ENCODE measurements at regions not wholly inside any gene's neighbourhood (a gene's known extent, or its start where the extent isn't known, plus 50 kb on each side); places are given as distances from the start of the nearest gene placed in this dataset.

GRCh38 chrX:110491846-110492620 is 133.4 kb downstream of the RTL9 start:
- TF ChIP-seq CTCF (optimal IDR thresholded peaks at IDR 0.05 in 1 of 3, IDR thresholded peaks at IDR 0.05 in 1 of 3, conservative IDR thresholded peaks at IDR 0.05 in 1 of 3; ENCODE audit: extremely low read depth in 1 of 3, insufficient read depth in 2 of 3, low read length in 3 of 3) (no peak), EZH2 (IDR thresholded peaks at IDR 0.05; ENCODE audit: low read length) (no peak)

All from keratinocyte (primary cell).